Epithelial cell of esophagus (primary cell): ENCODE measurements at regions not wholly inside any gene's neighbourhood (a gene's known extent, or its start where the extent isn't known, plus 50 kb on each side); places are given as distances from the start of the nearest gene placed in this dataset.

ENCODE experiments used
- DNase-seq: peaks from one replicate; pipeline ENCODE4 v3.0.0; 2010; ENCODE audit warnings: low read depth
- H3K4me3 ChIP-seq: 2 replicates; pipeline ENCODE4 v1.5.1; 2011; ENCODE audit warnings: mild to moderate bottlenecking, low read length, control low read depth
- CTCF ChIP-seq: IDR thresholded peaks from 2 replicates; pipeline ENCODE4 v1.5.1; 2011; ENCODE audit warnings: low read depth, mild to moderate bottlenecking, low read length, control low read depth, inconsistent platforms; ENCODE audit not compliant: insufficient read depth; ENCODE audit errors: missing control alignments

- DNase-seq, result no peak
- no peak for TF ChIP-seq CTCF
- no peak overlapping the region for H3K4me3 ChIP-seq
Measured at GRCh38 chr9:78893774-78894401, 597.0 kb downstream of the PSAT1 start.

DNA sequence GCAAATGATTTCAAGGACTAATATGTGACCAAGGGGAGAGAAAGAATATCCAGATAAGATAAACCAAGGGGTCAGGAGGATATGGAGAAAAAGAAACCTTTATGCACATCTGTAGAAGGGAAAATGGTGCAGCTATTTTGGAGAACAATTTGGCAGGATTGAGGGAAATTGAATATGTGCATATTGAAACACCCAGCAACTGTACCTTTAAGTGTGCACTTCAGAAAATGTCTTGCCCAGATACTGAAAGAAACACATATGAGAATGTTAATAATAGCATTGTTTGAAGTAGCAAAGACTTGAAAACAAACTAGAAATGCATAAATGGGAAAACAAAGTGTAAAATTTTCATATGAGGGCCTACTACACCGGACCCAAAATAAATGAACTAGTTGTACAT is 599.6 kb downstream of the PSAT1 start:
- no peak overlapping the region for H3K4me3 ChIP-seq
- DNase-seq, result no peak
- no peak for TF ChIP-seq CTCF

- no peak for TF ChIP-seq CTCF
- no peak for DNase-seq
- H3K4me3 ChIP-seq, result no peak overlapping the region
Measured at GRCh38 chr9:78898234-78898633, 601.3 kb downstream of the PSAT1 start.

DNA sequence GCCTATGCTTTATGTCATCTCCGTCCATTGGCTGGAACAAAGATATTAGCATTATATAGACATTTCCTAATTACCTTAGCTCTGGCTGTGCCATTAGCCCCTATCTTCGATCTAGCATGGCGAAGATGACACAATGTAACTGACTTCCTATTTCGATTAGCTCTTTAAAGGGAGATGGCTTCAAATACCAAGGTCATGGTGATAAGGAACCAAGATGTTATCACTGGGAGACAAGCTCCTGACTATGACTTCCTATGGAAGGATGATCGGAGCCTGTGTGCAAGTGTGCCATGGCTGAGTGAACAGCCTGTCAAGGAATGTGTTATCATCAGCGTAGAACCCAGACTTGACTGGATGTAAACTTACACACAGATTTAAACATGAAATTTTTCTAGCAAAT is 602.1 kb downstream of the PSAT1 start:
- TF ChIP-seq CTCF, result no peak
- no peak for DNase-seq
- no peak overlapping the region for H3K4me3 ChIP-seq

GRCh38 chr9:78900500-78900899 is 603.6 kb downstream of the PSAT1 start:
- no peak overlapping the region for H3K4me3 ChIP-seq
- no peak for DNase-seq
- no peak for TF ChIP-seq CTCF

DNA sequence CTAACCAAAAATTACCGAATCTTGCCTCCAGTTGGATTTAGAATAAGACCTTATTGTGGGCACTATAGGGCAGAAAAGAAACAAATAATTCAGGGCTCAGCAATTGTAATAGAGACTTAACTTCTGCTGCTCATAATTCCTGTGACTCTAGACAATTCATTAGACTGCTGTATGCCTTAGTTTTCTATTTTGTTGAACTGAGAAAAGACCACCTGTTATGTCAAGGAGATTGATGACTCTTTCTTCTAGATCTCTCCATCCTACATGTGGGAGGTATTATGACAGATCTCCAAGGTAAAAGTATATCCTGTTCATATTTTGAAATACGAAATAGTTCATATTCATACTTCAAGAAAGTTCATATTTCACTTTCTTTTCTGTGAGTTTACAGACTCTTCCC is 605.1 kb downstream of the PSAT1 start:
- no peak for DNase-seq
- H3K4me3 ChIP-seq, result no peak overlapping the region
- no peak for TF ChIP-seq CTCF

- TF ChIP-seq CTCF, result no peak
- DNase-seq, result peak; percentile 72
- no peak overlapping the region for H3K4me3 ChIP-seq
Measured at GRCh38 chr9:78903581-78903980, 606.7 kb downstream of the PSAT1 start.
